ENCODE measurements at regions not wholly inside any gene's neighbourhood (a gene's known extent, or its start where the extent isn't known, plus 50 kb on each side); places are given as distances from the start of the nearest gene placed in this dataset.
"Not testable (repeated sequence)": the region's sequence is repeated elsewhere in the genome, so short reads cannot be mapped to it uniquely, and the experiment has no call there.

DNA sequence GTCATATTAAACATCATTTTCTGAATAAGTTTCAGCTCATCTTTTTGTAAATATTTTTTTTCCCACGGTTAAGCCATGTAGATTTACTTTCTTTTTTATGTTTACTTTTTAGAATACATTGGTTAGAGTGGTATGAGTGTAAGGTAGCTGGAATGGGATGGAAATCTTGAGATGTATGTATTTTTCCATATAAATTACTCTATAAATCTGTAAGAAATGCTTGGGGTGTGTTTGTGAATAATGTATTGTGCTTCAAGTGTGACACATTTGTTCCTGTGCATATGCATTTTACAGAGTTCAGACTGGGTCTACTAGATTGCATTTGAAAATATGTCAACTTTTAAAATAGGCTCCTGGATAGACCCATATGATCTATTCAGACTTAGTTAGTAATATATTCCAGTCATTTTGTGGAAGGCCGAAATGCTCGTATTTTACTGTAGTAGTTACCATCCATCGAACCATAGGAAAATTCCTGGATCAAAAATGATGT lies 756.8 kb downstream of the RAPGEF2 start:
- no peak for DNase-seq

DNA sequence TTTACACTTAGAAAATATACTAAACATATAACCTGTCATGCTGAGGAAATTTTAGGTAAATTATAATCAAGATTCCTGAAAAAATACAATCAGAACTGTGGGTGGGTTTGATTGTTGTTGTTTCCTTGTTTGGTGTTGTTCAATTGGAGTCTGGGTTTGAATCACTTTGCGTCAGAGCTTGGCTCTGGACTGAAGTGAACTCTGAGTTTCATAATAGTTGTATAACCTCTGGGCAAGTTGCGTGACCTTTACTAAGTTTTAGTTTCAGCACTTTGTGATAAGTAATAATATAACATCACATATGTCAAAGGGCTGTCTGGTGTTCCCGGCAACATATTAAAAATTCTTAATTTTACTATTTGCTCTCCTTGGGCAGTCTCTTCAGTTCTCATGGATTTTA lies 758.1 kb downstream of the RAPGEF2 start:
- no peak for DNase-seq

DNA sequence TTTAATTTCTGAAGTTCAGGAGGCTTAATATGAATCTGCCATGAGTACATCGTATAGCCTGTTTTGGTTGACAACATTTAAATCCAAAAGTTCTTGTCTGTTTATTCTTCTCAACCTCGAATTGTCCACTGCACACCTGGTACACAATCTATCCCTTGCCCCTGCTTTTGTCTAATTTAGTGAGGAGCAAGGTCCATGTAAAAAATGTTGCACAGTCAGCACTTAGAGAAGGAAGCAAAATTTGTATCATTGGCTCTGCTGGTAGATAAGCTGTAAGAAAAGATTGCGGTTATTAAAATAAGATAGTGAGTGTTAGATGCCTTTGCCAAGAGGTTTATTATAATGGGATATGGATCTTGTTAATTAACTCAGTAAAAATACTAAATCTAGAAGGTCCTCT lies 761.5 kb downstream of the RAPGEF2 start:
- no peak for DNase-seq

DNA sequence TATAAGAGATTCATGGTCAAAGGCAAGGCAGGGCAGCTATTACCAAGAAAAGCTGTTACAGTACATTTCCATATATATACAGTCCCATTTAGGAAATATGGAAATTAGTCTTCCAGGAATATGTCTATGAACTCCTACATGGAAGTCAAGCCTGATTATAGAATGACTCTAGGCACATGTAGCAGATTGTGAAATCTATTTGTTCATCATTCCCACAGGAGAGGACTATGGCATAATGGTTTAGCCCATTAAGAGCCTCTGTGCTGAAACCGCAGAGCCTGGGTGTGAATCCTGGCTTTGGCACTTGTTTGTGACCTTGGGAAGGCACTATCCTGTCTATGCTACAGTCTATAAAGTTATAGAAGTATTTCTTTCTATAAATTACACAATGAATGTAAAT lies 764.8 kb downstream of the RAPGEF2 start:
- DNase-seq, result no peak

GRCh38 chr4:159868936-159869335 lies 766.1 kb downstream of the RAPGEF2 start:
- not testable (repeated sequence) for DNase-seq

- DNase-seq, result no peak
These were observed 768.3 kb downstream of the RAPGEF2 start for GRCh38 chr4:159871141-159871540.

DNA sequence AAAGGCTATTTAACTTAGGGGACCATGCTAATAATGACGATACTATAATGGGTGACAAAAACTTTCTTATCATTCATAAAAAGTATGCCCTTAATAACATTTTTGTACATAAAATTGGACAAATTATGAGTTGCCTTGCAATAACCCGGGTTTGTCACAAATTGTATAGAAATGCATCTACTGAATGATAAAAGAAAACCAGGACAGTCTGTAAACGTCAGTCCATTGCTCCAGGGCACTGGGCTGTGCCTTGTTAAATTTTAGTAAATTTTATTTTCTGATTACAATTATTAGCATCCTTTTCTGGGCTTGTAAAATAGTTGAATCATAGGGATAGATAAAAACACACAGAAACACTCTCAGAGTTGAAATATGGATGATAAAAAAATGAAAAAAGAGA lies 778.3 kb downstream of the RAPGEF2 start:
- DNase-seq, result no peak

DNA sequence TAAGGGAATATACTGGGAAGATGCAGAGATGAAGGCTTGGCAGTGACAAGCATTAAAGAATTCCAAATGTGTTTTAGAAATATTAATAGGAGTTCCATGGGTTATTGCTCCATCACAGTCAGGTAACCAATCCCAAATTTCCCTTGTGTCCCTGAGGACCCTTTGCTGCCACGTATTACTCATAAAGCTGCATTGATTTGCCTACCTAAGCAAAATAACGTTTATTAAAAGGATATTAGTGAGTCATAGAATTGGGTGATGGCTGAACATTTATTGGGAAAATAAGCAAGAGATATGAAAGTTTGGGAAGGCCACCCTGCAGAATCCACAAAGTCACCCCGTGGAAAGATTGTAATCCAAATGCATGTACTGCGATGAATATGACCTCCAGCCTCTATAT lies 782.1 kb downstream of the RAPGEF2 start:
- no peak for DNase-seq

- no peak for DNase-seq
These were observed 796.7 kb downstream of the RAPGEF2 start for GRCh38 chr4:159899596-159899995.

GRCh38 chr4:159900562-159900961 lies 797.7 kb downstream of the RAPGEF2 start:
- DNase-seq, result no peak

- DNase-seq, result no peak
These were observed 799.8 kb downstream of the RAPGEF2 start for GRCh38 chr4:159902648-159903047.

- DNase-seq, result no peak
These were observed 802.0 kb downstream of the RAPGEF2 start for GRCh38 chr4:159904906-159905305.

DNA sequence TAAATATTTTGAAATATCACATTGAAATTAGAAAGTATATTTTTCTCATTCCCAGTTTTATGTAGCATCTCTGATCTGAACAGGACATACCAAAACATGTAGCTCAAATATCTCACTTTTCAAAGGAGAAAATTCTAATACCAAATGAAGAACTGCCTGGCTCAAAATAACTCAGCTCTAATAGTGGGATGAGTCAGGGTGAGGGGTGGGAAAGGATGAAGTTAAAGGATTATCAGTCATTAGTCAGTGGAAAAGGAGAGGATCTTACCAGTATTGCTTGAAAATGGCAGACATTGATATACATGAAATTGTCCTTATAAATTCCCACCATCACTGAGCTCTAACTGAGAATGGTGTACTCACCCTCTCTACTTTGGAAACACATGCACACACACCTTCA lies 803.2 kb downstream of the RAPGEF2 start:
- DNase-seq, result no peak

- DNase-seq, result no peak
These were observed 803.6 kb downstream of the RAPGEF2 start for GRCh38 chr4:159906517-159906916.

DNA sequence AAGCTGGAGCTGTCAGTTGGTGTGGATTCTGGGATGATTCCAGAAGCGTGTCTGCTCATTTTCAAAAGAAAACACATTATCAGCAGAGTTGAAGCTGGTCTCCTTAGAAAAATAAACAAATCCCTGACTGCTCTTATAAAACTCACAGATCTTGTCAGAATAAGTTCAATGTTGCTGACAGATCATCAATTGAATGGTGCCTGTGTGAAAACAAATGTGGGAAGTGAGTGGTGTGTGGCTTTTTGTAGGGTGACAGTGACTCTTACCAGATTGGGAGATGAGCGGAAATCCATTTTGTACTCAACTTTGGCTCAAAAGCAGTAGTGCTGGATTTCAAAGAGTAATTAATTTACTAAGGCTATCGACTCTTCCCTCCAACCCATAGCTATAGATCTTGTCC lies 807.8 kb downstream of the RAPGEF2 start:
- DNase-seq, result no peak

GRCh38 chr4:159922119-159922518 lies 819.2 kb downstream of the RAPGEF2 start:
- DNase-seq, result no peak

- no peak for DNase-seq
These were observed 822.9 kb downstream of the RAPGEF2 start for GRCh38 chr4:159925770-159926169.

GRCh38 chr4:159926871-159927270 lies 824.0 kb downstream of the RAPGEF2 start:
- DNase-seq, result no peak

DNA sequence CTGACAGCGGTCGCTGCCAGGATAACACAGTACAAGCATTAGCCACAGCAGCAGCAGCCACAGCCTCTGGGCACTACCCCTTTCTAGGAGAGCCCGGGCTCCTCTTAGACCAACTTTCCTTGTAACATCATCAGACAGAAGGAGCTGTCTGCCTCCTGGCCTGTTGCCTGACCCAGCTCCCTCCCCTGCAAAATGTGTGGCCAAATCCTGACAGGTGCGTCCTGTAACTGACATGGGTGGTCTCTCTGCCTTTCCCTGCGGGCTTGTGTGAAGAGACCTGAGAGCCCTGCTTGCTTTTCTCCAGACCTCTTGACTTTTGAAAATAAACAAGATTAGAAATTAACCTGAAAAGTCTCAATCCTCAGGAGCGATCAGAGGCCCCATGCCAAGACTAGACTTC lies 824.9 kb downstream of the RAPGEF2 start:
- DNase-seq, result no peak

DNA sequence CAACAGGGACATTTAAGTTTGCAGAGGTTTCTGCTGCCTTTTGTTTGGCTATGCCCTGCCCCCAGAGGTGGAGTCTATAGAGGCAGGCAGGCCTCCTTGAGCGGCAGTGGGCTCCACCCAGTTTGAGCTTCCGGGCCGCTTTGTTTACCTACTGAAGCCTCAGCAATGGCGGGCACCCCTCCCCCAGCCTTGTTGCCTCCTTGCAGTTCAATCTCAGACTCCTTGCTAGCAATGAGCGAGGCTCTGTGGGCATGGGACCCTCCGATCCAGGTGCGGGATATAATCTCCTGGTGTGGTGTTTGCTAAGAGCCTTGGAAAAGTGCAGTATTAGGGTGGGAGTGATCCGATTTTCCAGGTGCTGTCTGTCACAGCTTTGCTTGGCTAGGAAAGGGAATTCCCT lies 831.7 kb downstream of the RAPGEF2 start:
- not testable (repeated sequence) for DNase-seq

GRCh38 chr4:159937595-159937994 lies 834.7 kb downstream of the RAPGEF2 start:
- no peak for DNase-seq

DNA sequence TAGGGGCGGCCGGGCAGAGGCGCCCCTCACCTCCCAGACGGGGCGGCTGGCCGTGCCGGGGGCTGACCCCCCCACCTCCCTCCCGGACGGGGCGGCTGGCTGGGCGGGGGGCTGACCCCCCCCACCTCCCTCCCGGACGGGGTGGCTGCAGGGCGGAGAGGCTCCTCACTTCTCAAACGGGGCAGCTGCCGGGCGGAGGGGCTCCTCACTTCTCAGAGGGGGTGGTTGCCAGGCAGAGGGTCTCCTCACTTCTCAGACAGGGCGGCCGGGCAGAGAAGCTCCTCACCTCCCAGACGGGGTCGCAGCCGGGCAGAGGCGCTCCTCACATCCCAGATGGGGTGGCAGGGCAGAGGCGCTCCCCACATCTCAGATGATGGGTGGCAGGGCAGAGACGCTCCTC lies 836.8 kb downstream of the RAPGEF2 start:
- DNase-seq, result not testable (repeated sequence)

DNA sequence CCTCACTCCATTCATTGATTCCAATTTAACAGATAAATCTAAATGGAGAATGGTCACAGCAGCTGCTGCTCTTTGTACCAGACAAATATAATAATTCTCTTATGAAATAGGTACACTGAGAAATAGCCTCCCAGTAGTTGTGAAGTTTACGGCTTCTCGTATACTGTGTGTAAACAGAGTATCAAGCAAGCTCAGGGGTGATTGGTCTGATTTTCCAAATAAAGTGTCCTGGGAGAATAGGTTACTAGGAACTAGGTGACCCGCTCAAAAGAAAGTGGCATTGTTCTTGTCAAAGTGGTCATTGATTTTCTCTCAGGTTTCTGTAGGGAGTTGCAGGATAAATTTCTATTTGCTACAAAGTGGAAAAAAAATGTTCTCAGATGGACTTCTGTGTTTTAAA lies 838.2 kb downstream of the RAPGEF2 start:
- no peak for DNase-seq

DNA sequence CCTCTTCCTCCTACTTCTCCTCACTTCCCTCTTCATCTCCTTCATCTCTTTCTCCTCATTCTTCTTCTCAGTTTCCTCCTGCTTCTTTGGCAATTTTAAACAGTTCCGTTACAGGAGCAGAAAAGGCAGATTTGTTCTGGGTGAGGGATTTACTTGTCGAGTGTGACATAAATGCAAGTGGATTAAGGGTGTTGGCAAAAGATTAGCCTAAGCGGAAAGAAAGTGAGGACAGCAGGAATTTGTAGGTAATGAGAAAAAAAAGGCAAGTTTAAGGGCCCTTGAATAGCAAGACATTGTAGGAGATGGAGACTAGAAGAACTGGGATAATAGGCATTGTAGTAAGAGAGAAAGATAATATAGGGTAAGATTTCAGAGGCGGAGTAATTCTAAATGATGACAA lies 841.6 kb downstream of the RAPGEF2 start:
- DNase-seq, result no peak

DNA sequence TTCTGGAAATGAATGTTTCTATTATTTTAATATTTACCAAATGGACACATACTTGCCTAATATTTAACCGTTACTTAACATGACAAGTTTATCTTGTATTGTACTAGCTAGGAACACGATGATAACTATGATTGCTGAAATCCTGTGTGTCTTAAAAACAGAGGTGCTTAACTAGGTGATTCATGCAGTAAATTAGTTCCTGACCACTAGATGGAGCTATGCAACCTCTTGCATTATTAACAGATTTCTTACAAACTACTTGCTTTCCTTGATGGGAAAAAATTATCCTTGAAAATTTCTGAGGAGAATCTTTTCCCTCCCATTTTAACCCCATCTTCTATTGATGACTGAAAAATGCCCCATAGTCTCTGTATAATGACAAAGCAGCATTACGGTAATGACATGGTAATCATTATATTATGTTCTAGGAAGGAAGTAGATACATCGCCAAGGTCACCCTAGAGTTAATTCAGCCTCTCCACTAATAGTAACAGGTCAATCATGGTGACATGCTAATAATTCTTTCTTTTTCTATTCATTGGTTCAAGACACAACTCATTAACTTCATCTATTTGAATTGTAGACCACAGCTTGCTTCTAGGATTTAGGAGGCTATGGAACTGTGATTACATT lies 844.2 kb downstream of the RAPGEF2 start:
- peak in 1 of 2 experiments; percentile 31 for DNase-seq

All from cerebellar nuclear complex (tissue), 1 donor.